ENCODE measurements at regions not wholly inside any gene's neighbourhood (a gene's known extent, or its start where the extent isn't known, plus 50 kb on each side); places are given as distances from the start of the nearest gene placed in this dataset.
"Not testable (repeated sequence)": the region's sequence is repeated elsewhere in the genome, so short reads cannot be mapped to it uniquely, and the experiment has no call there.

GRCh38 chr5:86292811-86293210 is 324.9 kb upstream of the COX7C start:
- WGBS (ENCODE audit: extremely low coverage, insufficient coverage, low lambda C conversion rate): no CpG with 5 or more reads among the region's 6 CpGs
- not testable (repeated sequence) for H3K56ac ChIP-seq (ENCODE audit: low read length)

DNA sequence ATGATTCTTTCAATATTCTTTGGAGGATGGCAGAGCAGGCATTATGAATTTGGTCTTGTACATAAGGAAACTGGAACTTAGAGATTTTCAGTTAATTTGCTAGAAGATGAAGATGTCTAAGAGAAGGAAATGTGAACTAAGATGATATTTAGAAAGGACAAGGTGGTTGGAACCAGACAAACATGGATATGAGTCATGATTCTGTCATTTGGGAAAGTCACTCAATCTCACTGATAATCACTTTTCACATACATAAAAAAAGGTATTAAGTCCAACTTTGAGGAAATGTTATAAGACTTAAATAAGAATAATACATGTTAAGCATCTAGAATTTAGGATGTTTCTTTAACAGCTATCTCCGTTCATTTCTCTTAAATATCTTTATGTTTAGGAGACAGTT is 315.1 kb upstream of the COX7C start:
- not testable (repeated sequence) for H2BK15ac ChIP-seq (replicated peaks; ENCODE audit: low read depth); H2BK5ac ChIP-seq (ENCODE audit: low read length); H3K4me1 ChIP-seq (ENCODE audit: control insufficient read depth, low read depth, low read length); H3K9ac ChIP-seq (ENCODE audit: low read length); H3K18ac ChIP-seq (ENCODE audit: low read length); H3K56ac ChIP-seq (ENCODE audit: low read length); H4K5ac ChIP-seq (ENCODE audit: low read length); H3K79me1 ChIP-seq (ENCODE audit: low read length); H3K36me3 ChIP-seq (ENCODE audit: control insufficient read depth, insufficient read depth, low read length); H2BK120ac ChIP-seq (ENCODE audit: low read depth, low read length); H3K4me2 ChIP-seq (ENCODE audit: low read length); H3K27ac ChIP-seq (ENCODE audit: low read depth, low read length); H2AK5ac ChIP-seq (ENCODE audit: low read length); H3K23ac ChIP-seq (ENCODE audit: low read length); H3K27me3 ChIP-seq (ENCODE audit: insufficient read depth, low read length, poor library complexity); H4K8ac ChIP-seq (ENCODE audit: low read depth, low read length); H3K4ac ChIP-seq (ENCODE audit: low read depth, low read length); H3K4me3 ChIP-seq (ENCODE audit: low read length); DNase-seq; H3K79me2 ChIP-seq (ENCODE audit: control insufficient read depth, insufficient read depth, low read length)
- no CpG with 5 or more reads among the region's 1 CpG for WGBS (ENCODE audit: extremely low coverage, insufficient coverage, low lambda C conversion rate)

More at GRCh38 chr5:86292811-86293210, 324.9 kb upstream of the COX7C start:
- H3K36me3 ChIP-seq (ENCODE audit: control insufficient read depth, insufficient read depth, low read length); H3K27ac ChIP-seq (ENCODE audit: low read depth, low read length); H3K79me1 ChIP-seq (ENCODE audit: low read length); H2BK120ac ChIP-seq (ENCODE audit: low read depth, low read length); H2BK5ac ChIP-seq (ENCODE audit: low read length); H3K27me3 ChIP-seq (ENCODE audit: insufficient read depth, low read length, poor library complexity); H3K4me2 ChIP-seq (ENCODE audit: low read length); H4K8ac ChIP-seq (ENCODE audit: low read depth, low read length); H2BK15ac ChIP-seq (replicated peaks; ENCODE audit: low read depth); H3K79me2 ChIP-seq (ENCODE audit: control insufficient read depth, insufficient read depth, low read length); H3K18ac ChIP-seq (ENCODE audit: low read length); H3K4ac ChIP-seq (ENCODE audit: low read depth, low read length); H3K4me3 ChIP-seq (ENCODE audit: low read length); H3K23ac ChIP-seq (ENCODE audit: low read length); H4K5ac ChIP-seq (ENCODE audit: low read length); H3K9ac ChIP-seq (ENCODE audit: low read length); H2AK5ac ChIP-seq (ENCODE audit: low read length); H3K4me1 ChIP-seq (ENCODE audit: control insufficient read depth, low read depth, low read length); DNase-seq: not testable (repeated sequence)

DNA sequence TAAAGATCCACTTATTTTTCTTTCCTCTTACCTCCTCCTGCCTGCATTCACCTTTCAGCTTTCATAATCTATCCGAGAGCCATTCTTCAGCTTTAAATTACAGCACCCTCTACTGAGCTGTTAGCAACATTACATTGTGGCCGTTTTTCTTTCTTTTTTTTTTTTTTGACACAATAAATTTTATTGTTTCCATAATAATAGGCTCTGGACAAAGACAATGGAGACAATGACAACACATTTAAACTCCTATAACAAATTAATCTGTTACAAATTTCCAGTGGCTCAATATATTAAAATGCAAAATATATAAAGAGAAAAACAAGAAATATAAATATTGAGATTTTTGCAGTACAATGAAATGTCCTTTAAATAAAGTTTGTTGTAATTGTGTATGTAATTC is 312.7 kb upstream of the COX7C start:
- H3K4ac ChIP-seq (ENCODE audit: low read depth, low read length); H2BK5ac ChIP-seq (ENCODE audit: low read length); H3K23ac ChIP-seq (ENCODE audit: low read length); H2AK5ac ChIP-seq (ENCODE audit: low read length); H3K27ac ChIP-seq (ENCODE audit: low read depth, low read length); H4K8ac ChIP-seq (ENCODE audit: low read depth, low read length); H2BK15ac ChIP-seq (replicated peaks; ENCODE audit: low read depth); H3K4me1 ChIP-seq (ENCODE audit: control insufficient read depth, low read depth, low read length); H3K4me3 ChIP-seq (ENCODE audit: low read length); H3K4me2 ChIP-seq (ENCODE audit: low read length); H3K9ac ChIP-seq (ENCODE audit: low read length); H3K79me1 ChIP-seq (ENCODE audit: low read length); H2BK120ac ChIP-seq (ENCODE audit: low read depth, low read length); H3K36me3 ChIP-seq (ENCODE audit: control insufficient read depth, insufficient read depth, low read length); H3K27me3 ChIP-seq (ENCODE audit: insufficient read depth, low read length, poor library complexity); H3K18ac ChIP-seq (ENCODE audit: low read length); H3K79me2 ChIP-seq (ENCODE audit: control insufficient read depth, insufficient read depth, low read length); H3K56ac ChIP-seq (ENCODE audit: low read length); H4K5ac ChIP-seq (ENCODE audit: low read length): not testable (repeated sequence)
- DNase-seq: peak; percentile 4
- WGBS (ENCODE audit: extremely low coverage, insufficient coverage, low lambda C conversion rate): no CpG with 5 or more reads among the region's 2 CpGs

DNA sequence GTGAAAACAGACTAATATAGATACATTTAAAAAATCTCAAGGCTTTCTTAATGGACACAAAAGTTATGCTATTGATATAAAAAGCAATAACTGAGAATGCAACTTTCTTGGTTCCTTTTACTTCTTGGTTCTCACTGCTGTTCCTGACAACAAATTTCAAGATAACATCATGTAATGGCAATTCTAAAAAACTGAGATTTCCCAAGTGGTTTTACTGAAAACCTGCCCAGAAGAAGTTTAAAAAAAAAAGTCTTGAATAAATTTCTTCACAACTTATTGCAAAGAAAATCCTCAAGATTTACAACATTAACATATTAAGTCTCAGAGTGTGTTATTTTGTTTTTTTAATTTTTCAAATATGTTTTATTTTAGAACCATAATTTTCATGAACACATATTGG is 302.8 kb upstream of the COX7C start:
- H3K79me1 ChIP-seq (ENCODE audit: low read length): no peaks in the 10 kb centered on the region
- DNase-seq: no peak

DNA sequence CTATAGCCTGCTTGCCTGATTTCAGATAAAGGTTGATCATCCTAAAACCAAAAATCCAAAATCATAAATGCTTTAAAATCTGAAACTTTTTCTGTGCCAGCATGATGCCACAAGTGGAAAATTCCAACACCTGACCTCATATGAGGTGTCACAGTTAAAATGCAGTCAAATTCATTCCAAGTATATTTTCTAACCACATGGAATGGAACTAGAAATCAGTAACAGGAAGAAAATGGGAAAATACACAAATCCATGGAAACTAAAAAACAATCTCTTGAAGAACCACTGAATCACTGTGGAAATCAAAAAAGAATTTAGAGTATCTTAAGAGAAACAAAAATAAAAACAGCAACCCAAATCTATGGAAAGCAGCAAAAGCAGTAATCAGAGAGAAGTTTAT is 297.5 kb upstream of the COX7C start:
- no peak overlapping the region for H3K4me2 ChIP-seq (ENCODE audit: low read length)
- no peak overlapping the region for H2BK120ac ChIP-seq (ENCODE audit: low read depth, low read length)
- no peaks in the 10 kb centered on the region for H3K79me1 ChIP-seq (ENCODE audit: low read length)
- H3K4ac ChIP-seq (ENCODE audit: low read depth, low read length): no peak overlapping the region
- H3K36me3 ChIP-seq (ENCODE audit: control insufficient read depth, insufficient read depth, low read length): no peaks in the 10 kb centered on the region
- no peaks in the 10 kb centered on the region for H3K4me1 ChIP-seq (ENCODE audit: control insufficient read depth, low read depth, low read length)
- no peak overlapping the region for H3K9ac ChIP-seq (ENCODE audit: low read length)
- no peak overlapping the region for H3K4me3 ChIP-seq (ENCODE audit: low read length)
- H4K8ac ChIP-seq (ENCODE audit: low read depth, low read length): no peak overlapping the region
- H3K18ac ChIP-seq (ENCODE audit: low read length): no peak overlapping the region
- no peak for DNase-seq
- no peak overlapping the region for H4K5ac ChIP-seq (ENCODE audit: low read length)
- H2AK5ac ChIP-seq (ENCODE audit: low read length): no peak overlapping the region
- H2BK5ac ChIP-seq (ENCODE audit: low read length): no peak overlapping the region
- no peak overlapping the region for H2BK15ac ChIP-seq (replicated peaks; ENCODE audit: low read depth)
- H3K23ac ChIP-seq (ENCODE audit: low read length): no peak overlapping the region
- no peak overlapping the region for H3K27ac ChIP-seq (ENCODE audit: low read depth, low read length)
- H3K79me2 ChIP-seq (ENCODE audit: control insufficient read depth, insufficient read depth, low read length): no peaks in the 10 kb centered on the region
- no peaks in the 10 kb centered on the region for H3K27me3 ChIP-seq (ENCODE audit: insufficient read depth, low read length, poor library complexity)
- H3K56ac ChIP-seq (ENCODE audit: low read length): no peak overlapping the region

More for the DNA sequence above, 302.8 kb upstream of the COX7C start:
- H3K79me2 ChIP-seq (ENCODE audit: control insufficient read depth, insufficient read depth, low read length): no peaks in the 10 kb centered on the region
- H3K27me3 ChIP-seq (ENCODE audit: insufficient read depth, low read length, poor library complexity): no peaks in the 10 kb centered on the region
- no peak overlapping the region for H3K27ac ChIP-seq (ENCODE audit: low read depth, low read length)
- no peak overlapping the region for H4K5ac ChIP-seq (ENCODE audit: low read length)
- no peak overlapping the region for H4K8ac ChIP-seq (ENCODE audit: low read depth, low read length)
- H2BK15ac ChIP-seq (replicated peaks; ENCODE audit: low read depth): no peak overlapping the region
- H2BK5ac ChIP-seq (ENCODE audit: low read length): no peak overlapping the region
- H3K4me2 ChIP-seq (ENCODE audit: low read length): no peak overlapping the region
- no peaks in the 10 kb centered on the region for H3K4me1 ChIP-seq (ENCODE audit: control insufficient read depth, low read depth, low read length)
- no peak overlapping the region for H3K9ac ChIP-seq (ENCODE audit: low read length)
- H3K36me3 ChIP-seq (ENCODE audit: control insufficient read depth, insufficient read depth, low read length): no peaks in the 10 kb centered on the region
- H3K56ac ChIP-seq (ENCODE audit: low read length): no peak overlapping the region
- no peak overlapping the region for H2BK120ac ChIP-seq (ENCODE audit: low read depth, low read length)
- no peak overlapping the region for H3K4ac ChIP-seq (ENCODE audit: low read depth, low read length)
- no peak overlapping the region for H2AK5ac ChIP-seq (ENCODE audit: low read length)
- H3K18ac ChIP-seq (ENCODE audit: low read length): no peak overlapping the region
- H3K23ac ChIP-seq (ENCODE audit: low read length): no peak overlapping the region
- H3K4me3 ChIP-seq (ENCODE audit: low read length): no peak overlapping the region

- Histone ChIP-seq H3K4me1 (ENCODE audit: control insufficient read depth, low read depth, low read length) (no peaks in the 10 kb centered on the region), H4K8ac (ENCODE audit: low read depth, low read length) (no peak overlapping the region), H3K9ac (ENCODE audit: low read length) (no peak overlapping the region), H4K5ac (ENCODE audit: low read length) (no peak overlapping the region), H3K18ac (ENCODE audit: low read length) (no peak overlapping the region), H3K4me3 (ENCODE audit: low read length) (no peak overlapping the region), H2BK5ac (ENCODE audit: low read length) (no peak overlapping the region), H2AK5ac (ENCODE audit: low read length) (no peak overlapping the region), H2BK15ac (replicated peaks; ENCODE audit: low read depth) (no peak overlapping the region), H3K56ac (ENCODE audit: low read length) (no peak overlapping the region), H3K36me3 (ENCODE audit: control insufficient read depth, insufficient read depth, low read length) (no peaks in the 10 kb centered on the region), H3K4ac (ENCODE audit: low read depth, low read length) (no peak overlapping the region), H3K79me2 (ENCODE audit: control insufficient read depth, insufficient read depth, low read length) (no peaks in the 10 kb centered on the region), H2BK120ac (ENCODE audit: low read depth, low read length) (no peak overlapping the region), H3K23ac (ENCODE audit: low read length) (no peak overlapping the region), H3K79me1 (ENCODE audit: low read length) (no peaks in the 10 kb centered on the region), H3K4me2 (ENCODE audit: low read length) (no peak overlapping the region), H3K27me3 (ENCODE audit: insufficient read depth, low read length, poor library complexity) (no peaks in the 10 kb centered on the region), H3K27ac (ENCODE audit: low read depth, low read length) (no peak overlapping the region)
- WGBS (ENCODE audit: extremely low coverage, insufficient coverage, low lambda C conversion rate): no CpG with 5 or more reads among the region's 1 CpG
- no peak for DNase-seq
These were observed 288.4 kb upstream of the COX7C start for GRCh38 chr5:86329318-86329717.
